NCI-H446 treated with DMSO at 0.1 percent for 48 hours (cell line): ENCODE measurements at regions not wholly inside any gene's neighbourhood (a gene's known extent, or its start where the extent isn't known, plus 50 kb on each side); places are given as distances from the start of the nearest gene placed in this dataset.

Source experiments
- DNase-seq: peaks from one replicate; lab custom pipeline; 2025; lab: John Stamatoyannopoulos, UW

DNA sequence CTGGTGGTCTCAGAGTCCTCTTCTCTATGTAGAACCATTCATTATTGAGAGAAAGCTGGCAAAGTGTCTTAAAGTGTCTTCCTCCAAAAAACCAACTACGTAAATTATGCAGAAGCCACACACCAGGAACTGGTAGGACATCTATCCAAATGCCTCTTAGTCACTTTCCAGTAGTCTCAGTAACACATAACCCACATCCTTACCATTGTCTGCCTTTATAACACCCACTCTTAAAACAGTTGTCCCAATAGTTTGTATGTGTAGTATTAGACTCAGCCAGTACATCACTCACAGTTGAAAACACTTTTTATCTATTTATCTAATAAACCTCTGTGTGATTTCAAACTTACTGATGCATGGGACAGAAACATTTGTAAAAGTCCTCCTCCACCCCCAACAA, 143.6 kb upstream of the HNRNPA3 start:
- no peak for DNase-seq

DNA sequence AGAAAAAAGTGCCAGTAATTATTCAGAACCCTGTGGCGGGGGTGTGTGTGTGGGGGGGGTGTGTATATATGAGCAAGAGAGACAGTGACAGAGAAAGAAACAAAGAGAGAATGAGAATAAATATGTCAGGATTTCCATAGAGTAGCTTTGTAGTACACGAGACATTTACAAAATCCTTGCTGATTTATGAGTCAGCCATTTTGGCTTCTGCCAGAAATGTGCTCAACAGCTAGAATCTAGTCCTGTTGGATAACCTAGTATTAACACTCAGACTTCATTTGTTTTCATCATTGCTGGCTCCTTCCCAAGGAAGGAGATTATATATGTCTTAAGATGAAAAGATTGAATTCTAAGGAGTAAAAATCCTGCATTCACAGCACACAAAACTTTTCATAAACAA, 140.5 kb upstream of the HNRNPA3 start:
- no peak for DNase-seq

DNA sequence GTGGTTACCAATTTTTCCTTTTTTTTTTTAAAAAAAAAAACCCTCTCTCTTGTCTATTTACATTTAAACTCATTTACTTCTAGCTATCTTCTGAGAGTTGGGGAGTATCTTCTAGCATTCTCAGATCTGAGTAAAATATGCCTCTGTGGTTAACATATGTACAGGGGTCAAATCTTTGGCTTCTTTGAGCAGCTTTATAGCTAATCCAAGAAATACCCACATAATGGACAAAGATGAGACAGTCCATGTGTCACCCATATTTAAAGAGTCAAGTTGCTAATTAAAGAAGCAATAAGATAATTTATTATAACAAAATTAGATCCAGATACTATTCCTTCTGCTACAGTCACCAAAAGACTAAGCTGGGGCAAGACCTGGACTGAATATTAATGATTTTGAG, 139.0 kb upstream of the HNRNPA3 start:
- no peak for DNase-seq

DNA sequence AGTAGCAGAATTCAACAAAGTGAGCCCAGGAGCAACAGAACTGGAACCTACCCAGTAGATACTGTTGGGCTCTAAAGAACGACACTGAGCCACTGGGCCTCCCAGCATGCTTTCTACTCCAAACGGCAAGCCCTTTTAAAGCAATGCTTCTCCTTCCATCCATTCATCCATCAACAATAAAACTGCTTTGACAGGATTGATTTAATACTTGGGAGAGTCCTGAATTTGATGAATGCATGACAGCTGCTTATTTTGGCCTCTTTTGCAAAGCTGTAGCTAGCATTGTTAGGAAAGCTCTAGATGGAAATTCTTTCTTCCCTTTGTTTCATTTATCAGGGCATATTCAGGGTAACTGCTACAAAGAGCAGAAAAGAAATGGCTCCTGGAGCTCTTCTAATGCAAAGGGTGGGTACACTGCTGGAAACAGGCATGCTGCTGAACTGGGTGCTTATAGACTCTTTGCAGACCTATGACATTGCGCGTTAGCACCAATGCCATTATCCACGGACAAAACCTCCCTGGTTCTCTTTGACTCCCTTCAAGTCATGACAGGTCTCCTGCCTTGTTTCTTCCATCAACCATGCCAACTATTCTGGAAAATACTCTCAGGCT, 138.4 kb upstream of the HNRNPA3 start:
- no peak for DNase-seq

DNA sequence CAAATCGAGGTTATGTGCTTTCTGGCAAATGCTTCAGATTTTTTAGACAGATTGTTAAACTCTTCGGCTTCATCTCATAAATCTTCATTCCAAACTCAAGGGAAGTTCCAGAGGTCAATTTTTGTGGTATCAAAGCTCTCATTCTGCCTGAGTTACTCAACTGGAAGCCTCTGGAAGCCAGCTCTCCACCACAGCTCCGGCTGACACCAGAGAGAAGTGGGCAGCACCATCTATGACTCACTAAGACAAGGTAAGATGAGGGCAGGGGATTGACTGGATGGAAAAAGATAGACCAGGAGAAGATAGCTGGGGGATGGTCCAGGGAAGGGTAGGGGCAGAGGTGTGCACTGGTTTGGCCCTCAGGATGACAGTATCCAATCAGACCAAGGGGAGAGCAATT, 137.3 kb upstream of the HNRNPA3 start:
- no peak for DNase-seq

DNA sequence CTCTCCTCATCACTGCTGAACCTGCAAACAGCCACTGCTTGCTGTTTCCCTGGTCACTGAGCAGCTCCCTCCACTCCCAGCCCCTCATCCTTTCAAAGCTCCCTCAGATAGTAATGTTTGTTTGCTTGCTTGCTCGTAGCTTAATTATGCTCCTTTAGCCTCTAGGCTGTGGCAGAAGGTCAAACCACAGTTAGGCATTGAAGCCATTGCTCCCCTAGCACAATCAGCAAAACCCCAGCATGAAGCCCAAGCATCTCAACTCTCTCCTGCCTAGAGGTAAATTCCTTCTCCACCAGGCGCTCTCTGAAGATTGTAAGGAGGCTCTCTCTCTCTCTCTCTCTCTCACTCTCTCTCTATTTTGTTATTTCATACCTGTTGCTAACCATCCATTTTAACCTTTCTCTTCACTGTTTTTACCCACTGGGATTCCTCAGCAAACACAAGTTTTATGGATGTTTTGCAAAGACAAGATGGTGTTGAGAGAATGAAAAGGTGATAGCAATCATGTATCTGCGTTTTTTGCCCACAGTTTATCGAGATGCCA, 135.9 kb upstream of the HNRNPA3 start:
- no peak for DNase-seq

- no peak for DNase-seq
Observed at GRCh38 chr2:177077778-177078177, 134.8 kb upstream of the HNRNPA3 start.

DNA sequence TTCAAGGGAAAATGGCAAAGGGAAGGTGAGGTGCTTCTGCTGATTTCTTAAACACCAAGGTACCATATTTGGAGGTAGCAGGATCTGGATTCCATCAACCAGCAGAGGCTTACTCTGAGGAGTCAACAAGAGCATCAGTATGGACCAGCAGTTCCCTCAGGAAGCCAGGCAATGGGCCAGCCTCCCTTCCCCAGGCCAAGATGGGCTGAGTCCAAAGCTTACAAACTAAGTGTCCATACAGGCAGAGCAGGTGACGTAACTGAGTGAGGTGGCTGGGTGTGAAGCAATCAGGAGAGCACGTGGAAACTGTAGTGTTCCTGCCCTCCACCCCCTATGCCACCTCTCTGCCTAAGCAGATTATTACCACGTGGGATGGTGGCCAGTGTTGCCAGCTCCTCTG, 134.2 kb upstream of the HNRNPA3 start:
- no peak for DNase-seq

- no peak for DNase-seq
Observed at GRCh38 chr2:177078855-177079254, 133.7 kb upstream of the HNRNPA3 start.

DNA sequence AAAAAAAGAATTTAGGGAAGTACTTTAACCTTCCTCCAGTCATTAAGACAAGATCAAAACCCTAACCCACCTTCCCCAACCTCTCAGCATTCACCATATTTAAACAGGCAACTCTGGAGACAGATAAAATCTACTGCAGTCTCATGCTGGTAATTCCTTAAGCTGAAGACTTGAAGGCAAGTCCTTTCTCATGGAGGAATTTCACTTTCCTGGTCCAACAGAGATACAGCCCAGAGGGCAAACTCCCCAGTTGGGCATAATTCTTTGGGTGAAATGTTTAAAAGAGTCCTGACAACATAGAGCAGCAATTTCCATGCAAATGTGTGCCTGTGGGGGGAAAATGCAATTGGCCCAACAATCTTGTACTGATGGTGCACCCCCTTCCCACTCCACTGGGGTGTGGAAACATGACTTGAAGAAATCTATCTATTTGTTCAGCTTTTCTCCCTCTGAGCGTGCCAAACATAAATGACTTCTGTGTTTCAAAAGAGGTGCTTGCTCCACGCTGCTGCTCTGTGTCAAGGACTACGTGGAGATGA, 131.8 kb upstream of the HNRNPA3 start:
- no peak for DNase-seq

DNA sequence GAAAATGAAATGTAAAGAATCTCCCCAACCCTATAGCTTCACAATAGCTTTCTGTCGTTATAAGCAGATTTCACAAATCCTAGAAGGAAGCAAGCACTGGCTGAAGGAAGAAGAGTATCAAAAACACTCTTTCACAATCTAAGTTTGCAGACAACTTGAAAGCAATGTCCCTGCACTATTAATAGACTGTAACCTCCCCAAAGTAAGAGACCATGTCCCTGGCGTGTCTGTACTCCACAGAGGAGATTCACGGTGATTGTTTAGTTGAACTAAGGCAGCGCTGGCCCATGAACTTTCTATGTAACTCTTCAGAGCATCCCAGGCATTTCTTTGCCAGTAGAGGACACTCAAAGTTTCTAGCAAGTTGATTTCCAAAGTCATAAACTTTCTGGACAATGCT, 128.0 kb upstream of the HNRNPA3 start:
- DNase-seq: no peak

DNA sequence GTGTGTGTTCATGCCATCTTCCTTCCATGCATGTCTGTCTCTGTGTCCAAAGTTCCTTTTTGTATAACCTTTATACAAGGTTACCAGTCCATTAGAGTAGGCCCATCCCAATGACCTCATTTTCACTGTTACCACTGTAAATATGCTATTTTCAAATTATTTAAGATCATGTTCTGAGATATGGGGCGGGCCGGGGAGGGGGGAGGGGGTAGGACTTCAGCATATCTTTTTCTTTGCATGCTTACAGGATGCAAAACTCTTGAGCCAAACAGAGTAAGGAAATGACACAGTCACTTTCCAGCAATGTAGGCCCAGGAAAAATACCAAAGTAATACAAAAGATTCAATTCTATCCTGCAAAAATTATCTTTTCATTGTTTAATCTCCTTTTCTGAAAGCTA, 124.1 kb upstream of the HNRNPA3 start:
- DNase-seq: no peak

GRCh38 chr2:177090967-177091366, 121.6 kb upstream of the HNRNPA3 start:
- no peak for DNase-seq

- DNase-seq: no peak
Observed at GRCh38 chr2:177093371-177093770, 119.2 kb upstream of the HNRNPA3 start.

GRCh38 chr2:177098001-177098613, 114.5 kb upstream of the HNRNPA3 start:
- DNase-seq: no peak

DNA sequence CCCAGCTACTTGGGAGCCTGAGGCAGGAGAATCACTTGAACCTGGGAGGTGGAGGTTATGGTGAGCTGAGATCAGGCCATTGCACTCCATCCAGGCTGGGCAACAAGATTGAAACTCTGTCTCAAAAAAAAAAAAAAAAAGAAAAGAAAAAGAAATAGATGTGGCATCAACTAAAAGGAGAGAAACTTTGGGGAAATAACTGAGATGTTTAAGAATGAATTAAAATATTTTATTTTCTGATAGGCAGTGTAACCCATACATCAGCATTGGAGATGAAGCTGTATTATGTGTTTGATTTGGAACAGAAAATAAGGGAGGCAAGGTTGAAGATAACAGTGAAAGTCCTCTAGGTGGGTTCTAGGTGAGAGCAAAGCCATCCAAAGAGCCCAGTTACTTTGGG, 110.7 kb upstream of the HNRNPA3 start:
- DNase-seq: no peak

DNA sequence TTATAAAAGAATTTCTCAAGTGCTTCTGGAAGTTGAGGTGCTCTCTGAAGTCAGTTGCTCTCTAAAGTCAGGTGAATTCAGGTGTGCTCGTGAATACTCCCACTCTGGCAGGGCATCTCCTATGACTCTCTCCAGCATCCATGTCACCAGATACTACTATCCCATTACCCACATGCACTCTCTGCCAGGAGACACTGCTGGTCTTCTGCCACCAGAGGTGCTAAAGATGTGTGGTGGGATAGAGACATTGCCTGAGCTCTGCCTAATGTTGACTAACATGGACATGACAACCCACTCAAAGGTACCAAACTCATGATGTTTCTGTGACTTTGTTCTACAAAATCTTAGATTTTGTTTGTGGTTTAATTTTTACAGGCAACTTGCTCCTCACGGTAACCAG, 106.4 kb upstream of the HNRNPA3 start:
- no peak for DNase-seq

DNA sequence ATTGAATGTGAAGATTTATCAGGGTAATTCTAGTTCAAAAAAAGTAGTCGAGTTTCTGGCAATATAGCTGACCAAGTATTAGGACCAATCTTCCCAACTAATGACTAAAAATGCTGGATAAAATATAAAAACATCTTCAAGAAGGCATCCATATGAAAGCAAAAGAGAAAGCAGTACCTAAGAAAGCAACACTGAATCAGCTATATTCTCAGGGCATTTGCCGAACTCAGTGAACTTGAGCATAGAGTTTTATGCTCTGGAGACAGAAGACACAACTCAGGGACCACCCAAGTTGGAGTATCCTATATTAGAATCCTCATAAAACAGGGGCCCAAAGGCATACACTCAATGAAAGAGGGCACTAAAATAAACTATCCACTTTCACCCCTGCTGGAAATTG, 103.7 kb upstream of the HNRNPA3 start:
- DNase-seq: no peak

DNA sequence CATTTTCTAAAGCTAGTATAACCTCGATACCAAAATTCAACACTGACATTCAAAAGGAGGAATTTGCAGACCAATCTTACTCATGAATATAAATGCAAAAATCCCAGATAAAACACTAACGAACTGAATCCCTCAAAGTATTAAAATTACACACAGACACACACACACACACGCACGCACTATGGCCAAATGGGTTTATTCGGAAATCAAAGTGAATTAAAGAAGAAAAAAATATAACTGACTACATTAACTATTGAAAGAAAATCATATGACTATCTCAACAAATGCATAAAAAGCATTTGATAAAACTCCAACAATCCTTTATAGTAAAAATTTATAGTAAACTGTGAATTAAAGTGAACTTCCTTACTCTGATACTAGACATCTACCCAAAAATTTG, 97.9 kb upstream of the HNRNPA3 start:
- no peak for DNase-seq

DNA sequence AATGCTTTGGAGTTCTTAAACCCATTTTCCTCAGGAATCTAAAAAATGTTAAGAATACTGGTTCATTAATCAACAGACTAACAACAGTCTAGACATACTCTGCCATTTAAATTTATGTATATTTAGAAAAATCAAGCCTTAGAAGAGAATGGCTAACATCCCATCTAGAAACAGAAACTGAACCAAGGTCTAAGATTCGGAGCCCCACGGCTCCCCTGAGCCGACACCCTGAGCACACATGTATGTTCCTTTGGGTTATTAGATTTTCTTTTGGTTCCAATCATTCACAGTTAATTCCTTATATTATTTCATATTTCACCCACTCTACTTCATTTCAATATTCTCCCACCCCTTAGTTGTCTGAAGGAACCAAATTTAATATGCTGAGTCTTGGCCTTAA, 94.8 kb upstream of the HNRNPA3 start:
- DNase-seq: no peak

- no peak for DNase-seq
Observed at GRCh38 chr2:177118636-177119035, 94.0 kb upstream of the HNRNPA3 start.

- no peak for DNase-seq
Observed at GRCh38 chr2:177119099-177119498, 93.5 kb upstream of the HNRNPA3 start.

DNA sequence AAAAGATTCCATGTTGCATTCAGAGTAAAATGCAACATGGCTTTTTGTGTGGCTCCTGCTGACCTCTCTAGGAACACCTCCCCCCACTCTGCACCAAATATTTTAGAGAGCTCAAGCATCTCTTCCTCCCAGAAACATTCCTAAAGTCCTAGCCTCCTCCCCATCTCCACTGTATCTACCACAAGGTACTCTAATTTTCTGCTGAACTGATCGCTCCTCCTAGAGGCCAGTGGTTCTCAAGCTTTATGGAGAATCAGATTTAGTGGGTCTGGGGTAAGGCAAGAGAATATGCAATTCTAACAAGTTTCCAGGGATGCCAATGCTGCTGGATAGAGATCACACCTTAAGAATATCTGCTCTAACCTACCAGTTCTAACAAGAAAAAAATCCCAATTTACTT, 89.5 kb upstream of the HNRNPA3 start:
- no peak for DNase-seq

GRCh38 chr2:177124371-177124770, 88.2 kb upstream of the HNRNPA3 start:
- DNase-seq: no peak
